HCT116 (cell line): ENCODE measurements at regions not wholly inside any gene's neighbourhood (a gene's known extent, or its start where the extent isn't known, plus 50 kb on each side); places are given as distances from the start of the nearest gene placed in this dataset.

Source experiments
- ATAC-seq: fragments of 200-7000 bp; cut with Tn5 transposase; 2 replicates; pipeline ENCODE4 v1.9.1; 2020; ENCODE audit warnings: mild to moderate bottlenecking, moderate library complexity
- BruUV-seq: library from RNA; stranded (reverse); fragments of 400-500 nt; replicated peaks from 2 replicates; lab custom pipeline; 2021; lab: Mats Ljungman, UMichigan
- CTCF ChIA-PET: fragments of 300-600 bp; sonication (Branson Sonifier 250); formaldehyde crosslinking; loops from one replicate; lab custom pipeline; 2021; ENCODE audit warnings: antibody characterized with exemption; lab: Charles Lee
- POLR2A ChIA-PET: fragments of 300-600, 350-600 bp; sonication (Branson Sonifier 250); formaldehyde crosslinking; loops from one replicate; lab custom pipeline; 2021; ENCODE audit warnings: antibody characterized with exemption; lab: Charles Lee
- RAD21 ChIA-PET, 2 experiments: fragments of 300-600 bp; sonication (Branson Sonifier 250); formaldehyde crosslinking; loops; one replicate each; lab custom pipeline; 2023; ENCODE audit warnings: low total read pairs in 2 of 2; ENCODE audit not compliant: uncharacterized antibody in 2 of 2, unreplicated experiment in 2 of 2, low non-redundant PET in 1 of 2; lab: Charles Lee
- DNase-seq: peaks from one replicate; pipeline ENCODE4 v3.0.0-alpha.2; 2010; ENCODE audit warnings: low read depth, low spot score
- H2AFZ ChIP-seq: fragments of 200-600 bp; shearing (Covaris generic), sonication (generic); 2 replicates; pipeline ENCODE4 v1.6.1; 2017; ENCODE audit warnings: low read depth, mixed run types, mixed read lengths, antibody characterized with exemption, low read length; ENCODE audit not compliant: poor library complexity, severe bottlenecking
- H3K27ac ChIP-seq: 2 replicates; pipeline ENCODE4 v1.5.1; 2012; ENCODE audit warnings: low read depth, low read length
- H3K27me3 ChIP-seq: fragments of 200-600 bp; sonication (generic); 2 replicates; pipeline ENCODE4 v1.6.1; 2016; ENCODE audit warnings: mixed run types, low read length, mixed read lengths; ENCODE audit not compliant: insufficient read depth
- H3K36me3 ChIP-seq, 2 experiments: fragments of 200-500 bp in 1 of 2; fragments of 200-600 bp in 1 of 2; sonication (Bioruptor generic) in 1 of 2; sonication (generic) in 1 of 2; 2 replicates each; pipeline versions ENCODE4 v1.5.1 to v1.6.1; 2014 to 2016; ENCODE audit warnings: low read length in 2 of 2, inconsistent platforms in 1 of 2, mixed read lengths in 1 of 2, mixed run types in 1 of 2; ENCODE audit not compliant: insufficient read depth in 2 of 2, control insufficient read depth in 1 of 2
- H3K4me1 ChIP-seq, 2 experiments: fragments of 200-600 bp in 1 of 2; sonication (generic) in 1 of 2; 2 replicates each; pipeline versions ENCODE4 v1.5.1 to v1.6.1; 2012 to 2017; ENCODE audit warnings: low read length in 2 of 2, inconsistent platforms in 1 of 2, mild to moderate bottlenecking in 1 of 2, mixed read lengths in 1 of 2, mixed run types in 1 of 2, moderate library complexity in 1 of 2; ENCODE audit not compliant: insufficient read depth in 2 of 2, control insufficient read depth in 1 of 2
- H3K4me2 ChIP-seq: fragments of 200-600 bp; sonication (generic); 2 replicates; pipeline ENCODE4 v1.6.1; 2017; ENCODE audit warnings: mixed run types, low read length, mixed read lengths
- H3K4me3 ChIP-seq, 2 experiments: fragments of 200-600 bp in 1 of 2; sonication (generic) in 1 of 2; replicated peaks in 1 of 2; 2 replicates each; pipeline ENCODE4 v1.5.1; 2011 to 2016; ENCODE audit warnings: low read length in 2 of 2, control low read depth in 1 of 2, low read depth in 1 of 2, mild to moderate bottlenecking in 1 of 2, mixed read lengths in 1 of 2, mixed run types in 1 of 2
- H3K79me2 ChIP-seq: fragments of 200-600 bp; sonication (generic); 2 replicates; pipeline ENCODE4 v1.6.1; 2017; ENCODE audit warnings: mild to moderate bottlenecking, mixed run types, low read length, moderate library complexity, mixed read lengths; ENCODE audit not compliant: insufficient read depth
- H3K9ac ChIP-seq: fragments of 200-600 bp; sonication (generic); 2 replicates; pipeline ENCODE4 v1.6.1; 2016; ENCODE audit warnings: low read length, mixed read lengths
- H3K9me2 ChIP-seq: fragments of 200-600 bp; sonication (generic), shearing (Covaris generic); 2 replicates; pipeline ENCODE4 v1.6.1; 2017; ENCODE audit warnings: mixed run types, mild to moderate bottlenecking, moderate library complexity; ENCODE audit not compliant: insufficient read depth
- H3K9me3 ChIP-seq, 2 experiments: fragments of 200-500 bp in 1 of 2; fragments of 200-600 bp in 1 of 2; sonication (Bioruptor generic) in 1 of 2; sonication (generic) in 1 of 2; 2 replicates each; pipeline ENCODE4 v1.6.1; 2014 to 2017; ENCODE audit warnings: low read length in 2 of 2, mixed read lengths in 2 of 2, inconsistent platforms in 1 of 2, low read depth in 1 of 2, mild to moderate bottlenecking in 1 of 2, mixed run types in 1 of 2, moderate library complexity in 1 of 2; ENCODE audit not compliant: control insufficient read depth in 1 of 2, insufficient read depth in 1 of 2
- H4K20me1 ChIP-seq: fragments of 200-600 bp; sonication (generic), shearing (Covaris generic); 2 replicates; pipeline ENCODE4 v1.6.1; 2017; ENCODE audit warnings: mixed run types, mild to moderate bottlenecking, moderate library complexity; ENCODE audit not compliant: insufficient read depth
- CBX3 ChIP-seq: IDR thresholded peaks from 2 replicates; pipeline ENCODE4 v1.6.1; 2012; ENCODE audit warnings: low read depth
- CEBPB ChIP-seq: IDR thresholded peaks from 2 replicates; pipeline ENCODE4 v1.6.1; 2012; ENCODE audit warnings: low read depth
- EGR1 ChIP-seq: IDR thresholded peaks from 2 replicates; pipeline ENCODE4 v1.6.1; 2012; ENCODE audit warnings: low read depth
- ELF1 ChIP-seq: IDR thresholded peaks from 2 replicates; pipeline ENCODE4 v1.6.1; 2012; ENCODE audit warnings: low read depth, borderline replicate concordance
- EZH2 ChIP-seq: fragments of 200-600 bp; sonication (generic); IDR thresholded peaks from 2 replicates; pipeline ENCODE4 v1.6.1; 2017; ENCODE audit warnings: antibody characterized with exemption, mixed run types
- EZH2phosphoT487 ChIP-seq: fragments of 200-600 bp; IDR thresholded peaks from 2 replicates; pipeline ENCODE4 v1.6.1; 2018; ENCODE audit warnings: antibody characterized with exemption, borderline replicate concordance
- FOSL1 ChIP-seq: IDR thresholded peaks from 2 replicates; pipeline ENCODE4 v1.6.1; 2012; ENCODE audit warnings: low read depth
- JUND ChIP-seq: IDR thresholded peaks from 2 replicates; pipeline ENCODE4 v1.6.1; 2012
- MAX ChIP-seq: IDR thresholded peaks from 2 replicates; pipeline ENCODE4 v1.6.1; 2012
- POLR2A ChIP-seq: IDR thresholded peaks from 2 replicates; pipeline ENCODE4 v1.7.0; 2011; ENCODE audit warnings: borderline replicate concordance; ENCODE audit not compliant: insufficient read depth, insufficient read length; ENCODE audit errors: extremely low read depth
- POLR2AphosphoS5 ChIP-seq: IDR thresholded peaks from 2 replicates; pipeline ENCODE4 v1.6.1; 2011; ENCODE audit warnings: mild to moderate bottlenecking, low read depth, low read length, moderate library complexity
- REST ChIP-seq: IDR thresholded peaks from 2 replicates; pipeline ENCODE4 v1.6.1; 2012; ENCODE audit warnings: low read depth
- SIN3A ChIP-seq: IDR thresholded peaks from 2 replicates; pipeline ENCODE4 v1.6.1; 2012; ENCODE audit warnings: low read depth
- SP1 ChIP-seq: IDR thresholded peaks from 2 replicates; pipeline ENCODE4 v1.6.1; 2012; ENCODE audit warnings: low read depth
- SRF ChIP-seq: IDR thresholded peaks from 2 replicates; pipeline ENCODE4 v1.6.1; 2012; ENCODE audit warnings: low read depth
- TCF7L2 ChIP-seq: IDR thresholded peaks from 2 replicates; pipeline ENCODE4 v1.7.0; 2011; ENCODE audit warnings: borderline replicate concordance, inconsistent platforms; ENCODE audit not compliant: insufficient read depth, insufficient read length; ENCODE audit errors: extremely low read depth
- YY1 ChIP-seq: IDR thresholded peaks from 2 replicates; pipeline ENCODE4 v1.6.1; 2011; ENCODE audit warnings: low read length, low read depth, moderate library complexity, mild to moderate bottlenecking; ENCODE audit not compliant: insufficient replicate concordance; ENCODE audit errors: extremely low read depth
- ZBTB33 ChIP-seq: IDR thresholded peaks from 2 replicates; pipeline ENCODE4 v1.6.1; 2011; ENCODE audit warnings: mild to moderate bottlenecking, low read length, moderate library complexity; ENCODE audit not compliant: insufficient replicate concordance; ENCODE audit errors: extremely low read depth
- intact Hi-C: fragments of 100-400 bp; cut with micrococcal nuclease; formaldehyde crosslinking; loops from 2 replicates; pipeline ENCODE4 v1.10.0; 2022

GRCh38 chr4:106753426-106753825, 282.7 kb downstream of the DKK2 start:
- ChIA-PET POLR2A (no interaction called here), CTCF (no interaction called here), RAD21 (no interaction called here)
- Histone ChIP-seq H4K20me1 (no peaks in the 10 kb centered on the region), H3K4me2 (no peak overlapping the region), H3K4me1 (no peaks in the 10 kb centered on the region), H3K27ac (no peak overlapping the region), H3K9me3 (no peaks in the 10 kb centered on the region), H3K27me3 (no peaks in the 10 kb centered on the region), H3K79me2 (no peaks in the 10 kb centered on the region), H2AFZ (no peak overlapping the region), H3K36me3 (no peaks in the 10 kb centered on the region), H3K9me2 (no peaks in the 10 kb centered on the region), H3K4me3 (no peak overlapping the region), H3K9ac (no peak overlapping the region)
- no peak for DNase-seq
- intact Hi-C loops, result no loop called here
- TF ChIP-seq TCF7L2, result no peak
- no peak for TF ChIP-seq FOSL1
- no peak for TF ChIP-seq EZH2
- no peak for TF ChIP-seq JUND
- no peak for TF ChIP-seq POLR2A
- TF ChIP-seq SRF, result no peak
- no peak for TF ChIP-seq EZH2phosphoT487
- TF ChIP-seq YY1, result no peak
- TF ChIP-seq CEBPB, result no peak
- TF ChIP-seq EGR1, result no peak
- no peak for TF ChIP-seq ZBTB33
- TF ChIP-seq CBX3, result no peak
- no peak for TF ChIP-seq SP1
- no peak for TF ChIP-seq SIN3A
- no peak for TF ChIP-seq REST
- TF ChIP-seq MAX, result no peak
- no peak for TF ChIP-seq ELF1
- TF ChIP-seq POLR2AphosphoS5, result no peak
- no TSS peak for BruUV-seq
- no peak for ATAC-seq
